Neural crest cell (in vitro differentiated cells): ENCODE measurements at regions not wholly inside any gene's neighbourhood (a gene's known extent, or its start where the extent isn't known, plus 50 kb on each side); places are given as distances from the start of the nearest gene placed in this dataset.

Experiments
- DNase-seq: peaks from one replicate; pipeline ENCODE4 v3.0.0; 2021; ENCODE audit warnings: low read depth, mixed read lengths, low spot score
- H3K27ac Mint-ChIP-seq: one replicate; pipeline ENCODE4 v1.8.0; 2021; ENCODE audit warnings: mild to moderate bottlenecking, mixed read lengths; ENCODE audit not compliant: unreplicated experiment
- H3K27me3 Mint-ChIP-seq: 2 replicates; pipeline ENCODE4 v1.8.0; 2021; ENCODE audit warnings: low read depth, mild to moderate bottlenecking, mixed read lengths
- H3K36me3 Mint-ChIP-seq: 2 replicates; pipeline ENCODE4 v1.8.0; 2021; ENCODE audit warnings: low read depth, mild to moderate bottlenecking, mixed read lengths
- H3K4me1 Mint-ChIP-seq: 2 replicates; pipeline ENCODE4 v1.8.0; 2021; ENCODE audit warnings: mixed read lengths
- H3K4me3 Mint-ChIP-seq: one replicate; pipeline ENCODE4 v1.8.0; 2021; ENCODE audit warnings: mild to moderate bottlenecking, mixed read lengths
- H3K9me3 Mint-ChIP-seq: 2 replicates; pipeline ENCODE4 v1.8.0; 2021; ENCODE audit warnings: mixed read lengths
- TF ChIP-seq, protein P1 (sequence below): fragments of 200-600 bp; sonication (generic); conservative IDR thresholded peaks from 2 replicates; pipeline ENCODE4 v1.5.0; 2021; ENCODE audit warnings: antibody characterized with exemption, mild to moderate bottlenecking

DNA sequence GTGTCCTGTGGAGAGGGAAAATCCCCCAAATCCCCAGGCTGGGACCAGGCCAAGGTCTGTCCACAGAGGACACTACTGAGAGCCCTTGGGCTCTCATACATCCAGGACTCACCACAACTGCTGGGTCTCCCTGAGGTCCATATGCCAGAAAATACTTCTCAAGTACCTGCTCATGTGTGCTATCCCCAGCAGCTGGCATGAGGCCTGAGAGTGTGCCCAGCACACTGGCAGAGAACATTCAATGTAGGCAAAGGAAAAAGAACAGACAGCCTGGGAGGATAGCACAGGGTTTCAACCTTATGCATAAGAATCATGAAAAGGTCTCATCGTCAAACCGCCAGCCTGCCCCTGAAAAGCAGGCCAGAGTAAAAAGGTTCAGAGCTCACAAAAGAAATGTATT is 154.1 kb upstream of the TAS2R1 start:
- Mint-ChIP-seq H3K4me3 (no peak overlapping the region), H3K27me3 (no peaks in the 10 kb centered on the region), H3K4me1 (peaks cover 5% of the 10 kb centered on the region), H3K9me3 (peaks cover 11% of the 10 kb centered on the region), H3K27ac (no peak overlapping the region), H3K36me3 (peaks cover 4% of the 10 kb centered on the region)
- TF ChIP-seq, protein P1, sequence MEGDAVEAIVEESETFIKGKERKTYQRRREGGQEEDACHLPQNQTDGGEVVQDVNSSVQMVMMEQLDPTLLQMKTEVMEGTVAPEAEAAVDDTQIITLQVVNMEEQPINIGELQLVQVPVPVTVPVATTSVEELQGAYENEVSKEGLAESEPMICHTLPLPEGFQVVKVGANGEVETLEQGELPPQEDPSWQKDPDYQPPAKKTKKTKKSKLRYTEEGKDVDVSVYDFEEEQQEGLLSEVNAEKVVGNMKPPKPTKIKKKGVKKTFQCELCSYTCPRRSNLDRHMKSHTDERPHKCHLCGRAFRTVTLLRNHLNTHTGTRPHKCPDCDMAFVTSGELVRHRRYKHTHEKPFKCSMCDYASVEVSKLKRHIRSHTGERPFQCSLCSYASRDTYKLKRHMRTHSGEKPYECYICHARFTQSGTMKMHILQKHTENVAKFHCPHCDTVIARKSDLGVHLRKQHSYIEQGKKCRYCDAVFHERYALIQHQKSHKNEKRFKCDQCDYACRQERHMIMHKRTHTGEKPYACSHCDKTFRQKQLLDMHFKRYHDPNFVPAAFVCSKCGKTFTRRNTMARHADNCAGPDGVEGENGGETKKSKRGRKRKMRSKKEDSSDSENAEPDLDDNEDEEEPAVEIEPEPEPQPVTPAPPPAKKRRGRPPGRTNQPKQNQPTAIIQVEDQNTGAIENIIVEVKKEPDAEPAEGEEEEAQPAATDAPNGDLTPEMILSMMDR = no peak
- no peak for DNase-seq

DNA sequence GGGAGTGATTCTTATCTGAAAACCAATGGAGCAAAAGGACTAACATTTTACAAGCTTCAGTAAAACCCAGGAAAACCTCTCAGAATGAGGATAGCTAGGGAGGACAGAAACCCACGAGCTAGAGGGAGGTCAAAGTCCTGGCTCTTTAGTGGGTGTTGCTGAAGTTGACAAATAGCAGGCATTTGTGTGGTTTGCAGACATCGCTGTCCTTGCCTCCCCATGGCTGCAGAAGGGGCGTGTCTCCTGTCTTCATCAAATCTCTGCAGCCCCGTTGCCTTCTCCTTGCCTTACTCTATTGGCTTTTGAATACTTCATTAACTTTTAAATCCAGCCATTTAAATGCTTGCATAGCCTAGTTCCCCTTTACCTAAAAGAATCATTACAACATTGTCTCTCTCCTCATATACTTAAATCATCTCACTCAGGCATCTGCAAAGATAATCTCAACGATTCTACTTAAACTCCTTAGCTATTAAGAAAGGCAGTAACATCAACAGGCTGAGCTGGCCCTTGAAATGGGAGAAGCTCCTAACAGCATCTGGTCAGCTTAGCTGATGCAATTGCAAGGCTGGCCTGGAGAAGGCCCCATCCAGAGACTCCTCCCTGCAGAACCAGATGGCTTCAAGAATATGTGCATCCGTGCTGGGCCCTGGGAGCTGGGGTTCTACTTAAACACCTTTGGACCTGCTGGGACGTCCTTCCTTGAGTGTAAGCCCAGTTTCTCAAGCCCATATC is 152.8 kb upstream of the TAS2R1 start:
- H3K27me3 Mint-ChIP-seq = no peaks in the 10 kb centered on the region
- DNase-seq = no peak
- no peak overlapping the region for H3K27ac Mint-ChIP-seq
- H3K9me3 Mint-ChIP-seq = peaks cover 11% of the 10 kb centered on the region
- TF ChIP-seq, protein P1 = no peak
- H3K36me3 Mint-ChIP-seq = peaks cover 4% of the 10 kb centered on the region
- H3K4me1 Mint-ChIP-seq = peaks cover 5% of the 10 kb centered on the region
- no peak overlapping the region for H3K4me3 Mint-ChIP-seq

DNA sequence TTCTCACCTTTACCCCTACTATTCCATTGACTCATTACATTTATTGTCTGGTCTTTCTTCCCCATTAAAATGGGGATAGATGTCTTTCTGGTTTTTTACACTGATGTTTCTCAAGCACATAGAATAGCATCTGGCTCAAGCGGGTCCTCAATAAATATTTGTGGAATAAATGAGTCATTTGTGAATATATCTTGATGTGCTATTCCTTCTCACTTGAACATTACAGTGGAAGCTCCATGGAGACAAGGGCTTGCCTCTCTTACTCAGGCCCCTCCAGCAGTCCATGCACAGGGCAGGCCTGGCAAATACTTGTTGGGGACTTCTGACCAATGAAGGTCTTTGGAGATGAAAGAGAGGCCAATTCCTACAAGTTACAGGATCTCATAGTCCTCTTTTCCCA is 151.7 kb upstream of the TAS2R1 start:
- H3K27ac Mint-ChIP-seq = no peak overlapping the region
- peaks cover 5% of the 10 kb centered on the region for H3K4me1 Mint-ChIP-seq
- DNase-seq = no peak
- H3K36me3 Mint-ChIP-seq = peaks cover 4% of the 10 kb centered on the region
- H3K27me3 Mint-ChIP-seq = no peaks in the 10 kb centered on the region
- TF ChIP-seq, protein P1 = no peak
- H3K4me3 Mint-ChIP-seq = no peak overlapping the region
- H3K9me3 Mint-ChIP-seq = peaks cover 13% of the 10 kb centered on the region

DNA sequence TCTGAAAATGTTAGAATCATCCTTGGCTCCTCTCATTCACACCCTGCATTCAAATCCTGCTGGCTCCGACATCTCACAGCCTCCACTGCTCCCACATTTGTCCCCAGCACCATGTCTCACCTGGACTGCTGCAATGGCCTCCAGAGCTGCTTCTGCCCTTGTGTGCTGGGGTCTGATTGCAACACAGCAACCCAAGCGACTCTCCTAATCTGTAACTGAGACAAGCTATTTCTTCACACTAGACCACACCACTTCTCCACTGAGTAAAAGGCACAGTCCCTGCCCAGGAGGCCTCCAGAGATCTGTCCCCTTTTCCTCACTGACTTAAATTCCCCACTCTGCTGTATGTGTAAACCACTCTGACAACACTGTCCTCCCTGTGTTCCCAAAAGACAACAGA is 151.1 kb upstream of the TAS2R1 start:
- Mint-ChIP-seq H3K27ac (no peak overlapping the region), H3K4me3 (no peak overlapping the region), H3K27me3 (no peaks in the 10 kb centered on the region), H3K9me3 (peaks cover 13% of the 10 kb centered on the region), H3K4me1 (peaks cover 5% of the 10 kb centered on the region), H3K36me3 (peaks cover 4% of the 10 kb centered on the region)
- TF ChIP-seq, protein P1 = no peak
- no peak for DNase-seq

DNA sequence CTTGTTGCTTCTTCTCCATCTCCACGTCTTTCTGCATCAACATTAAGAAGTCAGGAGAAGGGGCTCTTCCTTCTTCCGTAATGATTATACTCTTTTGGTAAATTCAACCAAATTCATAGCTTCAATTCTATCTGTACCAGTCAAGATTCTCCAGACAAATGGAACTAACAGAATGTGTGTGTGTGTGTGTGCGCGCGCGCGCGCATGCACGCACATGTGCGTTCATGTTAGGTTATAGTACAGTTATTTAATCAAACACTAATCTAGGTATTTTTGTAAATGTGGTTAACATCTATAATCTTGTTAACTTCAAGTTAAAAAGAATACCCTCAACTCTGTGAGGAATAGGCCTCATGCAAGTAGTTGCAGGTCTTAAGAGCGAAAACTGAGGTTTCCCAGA is 150.3 kb upstream of the TAS2R1 start:
- TF ChIP-seq, protein P1 = no peak
- peaks cover 5% of the 10 kb centered on the region for H3K4me1 Mint-ChIP-seq
- DNase-seq = no peak
- peaks cover 4% of the 10 kb centered on the region for H3K36me3 Mint-ChIP-seq
- H3K27ac Mint-ChIP-seq = no peak overlapping the region
- no peaks in the 10 kb centered on the region for H3K27me3 Mint-ChIP-seq
- H3K9me3 Mint-ChIP-seq = peaks cover 13% of the 10 kb centered on the region
- no peak overlapping the region for H3K4me3 Mint-ChIP-seq
